GM12878 (cell line): ENCODE measurements at regions not wholly inside any gene's neighbourhood (a gene's known extent, or its start where the extent isn't known, plus 50 kb on each side); places are given as distances from the start of the nearest gene placed in this dataset.

Experiments used
- ASH2L ChIP-seq: fragments of 300-600, 200-600 bp; sonication (generic); IDR thresholded peaks from 2 replicates; pipeline ENCODE4 v1.6.1; 2017; ENCODE audit warnings: low read depth, mild to moderate bottlenecking, borderline replicate concordance
- FOXK2 ChIP-seq: fragments of 450-650 bp; IDR thresholded peaks from 2 replicates; pipeline ENCODE4 v1.6.1; 2017; ENCODE audit warnings: mild to moderate bottlenecking, moderate library complexity
- JUND ChIP-seq: IDR thresholded peaks from 2 replicates; pipeline ENCODE4 v1.6.1; 2012; ENCODE audit warnings: low read depth, mild to moderate bottlenecking, low read length, improper control_type of control experiment, moderate library complexity
- RBBP5 ChIP-seq: fragments of 200-600 bp; sonication (generic); conservative IDR thresholded peaks from 2 replicates; pipeline ENCODE4 v1.6.1; 2016
- YY1 ChIP-seq: IDR thresholded peaks from 2 replicates; pipeline ENCODE4 v1.6.1; 2011; ENCODE audit warnings: low read depth, mild to moderate bottlenecking, low read length
- TF ChIP-seq, protein P1 (sequence below), 3 experiments: IDR thresholded peaks in 2 of 3; conservative IDR thresholded peaks in 1 of 3; 2 replicates each; pipeline ENCODE4 v1.5.1; 2011; ENCODE audit warnings: low read depth in 3 of 3, low read length in 3 of 3, mild to moderate bottlenecking in 3 of 3, control low read depth in 2 of 3, moderate library complexity in 2 of 3, inconsistent platforms in 1 of 3, mixed read lengths in 1 of 3; ENCODE audit not compliant: control insufficient read depth in 2 of 3, insufficient read depth in 1 of 3; ENCODE audit errors: extremely low read depth in 1 of 3

DNA sequence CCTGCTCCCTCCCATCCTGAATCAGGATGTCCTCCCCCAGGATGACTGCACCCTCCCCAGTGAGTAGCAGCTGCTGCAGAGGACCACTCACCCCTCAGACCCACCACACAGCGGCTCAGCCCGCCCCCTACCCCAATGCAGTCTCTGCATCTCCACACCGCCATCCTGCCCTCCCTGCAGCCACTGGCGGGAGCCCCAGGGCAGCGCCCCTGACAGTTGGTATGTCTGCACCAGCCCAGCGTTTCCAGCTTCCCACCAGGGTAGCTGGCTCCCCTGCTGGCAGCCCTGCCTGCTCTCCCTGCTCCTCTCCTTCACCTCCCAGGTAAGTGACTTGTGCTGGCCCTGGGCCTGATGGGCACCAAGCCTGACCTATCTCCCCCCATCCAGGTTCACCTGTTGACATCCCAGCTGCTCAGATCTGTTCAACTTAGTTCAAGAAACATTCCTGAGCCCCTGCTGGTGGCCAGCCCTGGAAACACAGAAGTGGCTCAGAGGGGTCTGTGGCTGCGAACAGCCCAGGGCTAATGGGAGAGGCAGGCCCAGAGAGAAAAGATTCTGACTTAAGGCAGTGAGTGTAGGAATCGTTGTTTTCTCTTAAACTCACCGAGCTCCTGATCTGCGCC is 117.7 kb upstream of the RAB6C start:
- no peak for TF ChIP-seq RBBP5
- TF ChIP-seq FOXK2 = no peak
- TF ChIP-seq, protein P1, sequence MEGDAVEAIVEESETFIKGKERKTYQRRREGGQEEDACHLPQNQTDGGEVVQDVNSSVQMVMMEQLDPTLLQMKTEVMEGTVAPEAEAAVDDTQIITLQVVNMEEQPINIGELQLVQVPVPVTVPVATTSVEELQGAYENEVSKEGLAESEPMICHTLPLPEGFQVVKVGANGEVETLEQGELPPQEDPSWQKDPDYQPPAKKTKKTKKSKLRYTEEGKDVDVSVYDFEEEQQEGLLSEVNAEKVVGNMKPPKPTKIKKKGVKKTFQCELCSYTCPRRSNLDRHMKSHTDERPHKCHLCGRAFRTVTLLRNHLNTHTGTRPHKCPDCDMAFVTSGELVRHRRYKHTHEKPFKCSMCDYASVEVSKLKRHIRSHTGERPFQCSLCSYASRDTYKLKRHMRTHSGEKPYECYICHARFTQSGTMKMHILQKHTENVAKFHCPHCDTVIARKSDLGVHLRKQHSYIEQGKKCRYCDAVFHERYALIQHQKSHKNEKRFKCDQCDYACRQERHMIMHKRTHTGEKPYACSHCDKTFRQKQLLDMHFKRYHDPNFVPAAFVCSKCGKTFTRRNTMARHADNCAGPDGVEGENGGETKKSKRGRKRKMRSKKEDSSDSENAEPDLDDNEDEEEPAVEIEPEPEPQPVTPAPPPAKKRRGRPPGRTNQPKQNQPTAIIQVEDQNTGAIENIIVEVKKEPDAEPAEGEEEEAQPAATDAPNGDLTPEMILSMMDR (IDR thresholded peaks at IDR 0.05 in 2 of 3, conservative IDR thresholded peaks at IDR 0.05 in 1 of 3; ENCODE audit: control insufficient read depth in 2 of 3, extremely low read depth in 1 of 3, insufficient read depth in 1 of 3, low read depth in 3 of 3, low read length in 3 of 3) = no peak
- no peak for TF ChIP-seq YY1
- no peak for TF ChIP-seq ASH2L
- TF ChIP-seq JUND = no peak
